Heart right ventricle (tissue), 16 donors: ENCODE measurements at regions not wholly inside any gene's neighbourhood (a gene's known extent, or its start where the extent isn't known, plus 50 kb on each side); places are given as distances from the start of the nearest gene placed in this dataset.

ENCODE experiments used
- ATAC-seq, 8 donors: fragments of 200-7000 bp; cut with Tn5 transposase; one replicate each; pipeline ENCODE4 v1.9.1; 2020; ENCODE audit warnings: mild to moderate bottlenecking in 8 of 8, moderate library complexity in 8 of 8, moderate number of reproducible peaks in 1 of 8
- DNase-seq, 2 donors: peaks; one replicate each; pipeline ENCODE4 v3.0.0-alpha.2; 2020
- H3K27ac ChIP-seq, 10 donors: fragments of 200-600 bp; sonication (generic) in 2 of 10; one replicate each; pipeline versions ENCODE4 v1.5.0 to v1.8.0; 2020 to 2022; ENCODE audit warnings: mild to moderate bottlenecking in 3 of 10
- H3K27me3 ChIP-seq, 7 donors: fragments of 200-600 bp; one replicate each; pipeline ENCODE4 v1.8.0; 2021 to 2022; ENCODE audit warnings: mild to moderate bottlenecking in 2 of 7
- H3K36me3 ChIP-seq, 9 donors: fragments of 200-600 bp; sonication (generic) in 1 of 9; one replicate each; pipeline versions ENCODE4 v1.5.0 to v1.8.0; 2020 to 2022; ENCODE audit warnings: mild to moderate bottlenecking in 2 of 9
- H3K4me1 ChIP-seq, 9 donors: fragments of 200-600 bp; sonication (generic) in 1 of 9; one replicate each; pipeline versions ENCODE4 v1.5.0 to v1.8.0; 2020 to 2022; ENCODE audit warnings: mild to moderate bottlenecking in 4 of 9
- H3K4me3 ChIP-seq, 10 donors: fragments of 200-600 bp; sonication (generic) in 2 of 10; one replicate each; pipeline versions ENCODE4 v1.5.0 to v1.8.0; 2020 to 2022; ENCODE audit warnings: mild to moderate bottlenecking in 7 of 10, moderate library complexity in 2 of 10
- H3K9me3 ChIP-seq, 11 donors: fragments of 200-600 bp in 10 of 11; sonication (generic) in 2 of 11; one replicate each; pipeline versions ENCODE4 v1.5.0 to v1.8.0; 2013 to 2022; ENCODE audit warnings: mild to moderate bottlenecking in 2 of 11, control low read depth in 1 of 11, moderate library complexity in 1 of 11
- CTCF ChIP-seq, 9 donors: fragments of 200-600 bp; sonication (generic) in 2 of 9; IDR thresholded peaks; one replicate each; pipeline versions ENCODE4 v1.5.0 to v1.8.0; 2021 to 2022; ENCODE audit warnings: antibody characterized with exemption in 9 of 9, mild to moderate bottlenecking in 5 of 9, moderate library complexity in 1 of 9
- WGBS, 2 donors: extraction: QIAGEN DNeasy Blood & Tissue Kit; methylation state at CpG; one replicate each; pipeline ENCODE4 v1.1.7; 2013; ENCODE audit warnings: inconsistent platforms in 1 of 2; 5-methylcytosine and 5-hydroxymethylcytosine counted together
- intact Hi-C, 10 donors: fragments of 100-400 bp; cut with DNase I; formaldehyde crosslinking; loops; one replicate each; pipeline versions ENCODE4 v1.11.1 to v1.14.2; 2022
- donor health status: Arrhythmogenic right ventricular cardiomyopathy.
- donor health status: ischemic (EF 13 %, LVEDD 7.1; RV severe dilation, severe dysfunction).
- donor health status: healthy with polysubstance abuse.
- donor health status: DM: no; HTN: yes; CAD: no.
- donor health status: DM: no; HTN: no; CAD: no.
- donor health status: ischemic (EF 25% LVEDD 6.9; RV normal size, moderate dysfunction).
- donor health status: ischemic (EF 25% LVEDD 5.7; RV mildly dilated, moderate dysfunction).
- donor health status: healthy.
- donor health status: DM: yes; HTN: yes; CAD: no.
- donor health status: Ischemic cardiomyopathy.
- donor health status: ischemic (EF 35%, LVEDD 5.7; RV mildly dilated, moderate dysfunction).
- donor health status: nonischemic (EF 11% LVEDD 7.7; RV severe dilation, severe dysfunction).
- donor health status: DM: yes; HTN: yes; CAD: no.
- donor health status: PGD.
- donor health status: ischemic (EF 29% LVEDD 5.4; RV normal size, mild dysfunction).
- donor health status: nonischemic (EF 23%, LVEDD 6.1; RV moderate dilation, normal function).

- Histone ChIP-seq H3K4me1 (peaks cover 0 to 6% (median 0%) of the 10 kb centered on the region in 9 donors), H3K36me3 (no peaks in the 10 kb centered on the region), H3K27ac (no peak overlapping the region), H3K4me3 (no peak overlapping the region), H3K27me3 (peaks cover 0 to 14% (median 0%) of the 10 kb centered on the region in 7 donors), H3K9me3 (no peaks in the 10 kb centered on the region)
- TF ChIP-seq CTCF (IDR thresholded peaks at IDR 0.05): no peak
- ATAC-seq (peak in 2 of 8 donors; percentile 37 to 53), DNase-seq (no peak)
- WGBS, 2 donors: 58 to 62% methylated on average over 10 of the region's 10 CpGs
- intact Hi-C loops: no loop called here
Measured at GRCh38 chr20:43863821-43864544, 50.7 kb upstream of the TOX2 start.

GRCh38 chr20:43863330-43863729 lies 51.3 kb upstream of the TOX2 start:
- Histone ChIP-seq H3K27ac (no peak overlapping the region), H3K4me1 (peaks cover 0 to 6% (median 0%) of the 10 kb centered on the region in 9 donors), H3K4me3 (no peak overlapping the region), H3K36me3 (no peaks in the 10 kb centered on the region), H3K27me3 (peaks cover 0 to 19% (median 0%) of the 10 kb centered on the region in 7 donors), H3K9me3 (no peaks in the 10 kb centered on the region)
- DNase-seq: no peak
- 61 to 68% methylated on average over 12 of the region's 12 CpGs for WGBS, 2 donors
- intact Hi-C loops: no loop called here
- no peak for ATAC-seq
- no peak for TF ChIP-seq CTCF (IDR thresholded peaks at IDR 0.05)

DNA sequence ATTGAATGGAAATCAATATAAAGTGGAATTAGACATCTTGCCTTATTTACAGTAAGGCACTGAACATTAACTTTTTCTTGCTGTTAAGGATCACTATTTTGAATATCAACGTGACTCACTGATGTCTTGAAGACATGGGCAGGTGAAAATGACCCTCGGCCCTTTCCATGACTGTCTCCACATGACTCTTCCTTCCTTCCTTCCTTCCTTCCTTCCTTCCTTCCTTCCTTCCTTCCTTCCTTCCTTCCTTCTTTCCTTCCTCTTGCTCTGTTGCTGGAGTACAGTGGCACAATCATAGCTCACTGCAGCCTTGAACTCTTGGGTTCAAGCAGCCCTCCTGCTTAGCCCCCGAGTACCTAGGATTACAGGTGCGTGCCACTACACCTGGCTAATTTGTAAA lies 52.2 kb upstream of the TOX2 start:
- Histone ChIP-seq H3K27me3 (peaks cover 0 to 19% (median 0%) of the 10 kb centered on the region in 7 donors), H3K4me3 (no peak overlapping the region), H3K4me1 (peaks cover 0 to 6% (median 0%) of the 10 kb centered on the region in 9 donors), H3K36me3 (no peaks in the 10 kb centered on the region), H3K27ac (no peak overlapping the region), H3K9me3 (no peaks in the 10 kb centered on the region)
- TF ChIP-seq CTCF (IDR thresholded peaks at IDR 0.05): no peak
- ATAC-seq (no peak), DNase-seq (no peak)
- intact Hi-C loops: no loop called here
- 37 to 55% methylated on average over 4 of the region's 4 CpGs for WGBS, 2 donors

DNA sequence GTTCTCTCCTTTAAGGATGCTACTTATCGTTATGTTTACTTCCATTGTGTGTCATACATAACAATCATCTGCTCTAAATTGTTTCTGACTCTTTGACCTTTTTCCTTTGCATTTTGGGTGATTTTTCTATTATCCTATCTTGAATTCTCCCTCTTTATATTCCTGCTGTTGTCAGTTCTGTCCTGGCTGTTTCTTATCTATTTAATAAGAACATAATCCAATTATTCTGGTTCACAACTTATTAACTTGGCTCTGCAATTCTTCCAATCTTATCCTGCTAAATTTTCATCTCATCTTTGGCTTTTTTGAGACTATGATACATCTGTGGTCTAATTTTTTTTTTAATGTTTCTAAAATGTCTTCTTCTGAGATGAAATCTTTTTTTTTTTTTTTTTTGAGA lies 54.7 kb upstream of the TOX2 start:
- no peaks in the 10 kb centered on the region for H3K9me3 ChIP-seq
- peaks cover 0 to 6% (median 0%) of the 10 kb centered on the region in 9 donors for H3K4me1 ChIP-seq
- H3K27me3 ChIP-seq: peaks cover 0 to 19% (median 0%) of the 10 kb centered on the region in 7 donors
- H3K4me3 ChIP-seq: no peak overlapping the region
- no peak for TF ChIP-seq CTCF (IDR thresholded peaks at IDR 0.05)
- H3K27ac ChIP-seq: no peak overlapping the region
- ATAC-seq (no peak), DNase-seq (no peak)
- no peaks in the 10 kb centered on the region for H3K36me3 ChIP-seq
- WGBS, 2 donors: 89 to 90% methylated on average over 1 of the region's 1 CpG
- intact Hi-C loops: no loop called here
